Inferior parietal cortex (tissue), 1 donor: ENCODE measurements at regions not wholly inside any gene's neighbourhood (a gene's known extent, or its start where the extent isn't known, plus 50 kb on each side); places are given as distances from the start of the nearest gene placed in this dataset.

Experiments used
- DNase-seq: peaks from one replicate; pipeline ENCODE4 v3.0.0-alpha.2; 2016; ENCODE audit errors: extremely low spot score

DNA sequence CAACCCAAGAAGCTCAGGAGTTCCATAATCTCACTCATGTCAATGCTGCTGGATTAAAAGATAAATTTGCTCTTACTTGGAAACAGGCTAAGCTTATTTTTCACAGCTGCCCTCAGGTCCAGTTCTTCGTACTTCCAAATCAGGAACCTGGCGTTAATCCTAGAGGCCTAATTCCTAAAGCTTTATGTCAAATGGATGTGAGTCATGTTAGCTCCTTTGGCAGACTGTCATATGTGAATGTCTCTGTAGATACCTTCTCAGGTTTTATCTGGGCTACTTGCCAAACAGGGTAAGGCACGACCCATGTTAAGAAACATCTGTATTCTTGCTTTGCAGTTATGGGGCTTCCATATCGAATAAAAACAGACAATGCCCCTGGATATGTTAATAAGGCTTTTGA, 504.6 kb downstream of the ALG10 start:
- no peak for DNase-seq

DNA sequence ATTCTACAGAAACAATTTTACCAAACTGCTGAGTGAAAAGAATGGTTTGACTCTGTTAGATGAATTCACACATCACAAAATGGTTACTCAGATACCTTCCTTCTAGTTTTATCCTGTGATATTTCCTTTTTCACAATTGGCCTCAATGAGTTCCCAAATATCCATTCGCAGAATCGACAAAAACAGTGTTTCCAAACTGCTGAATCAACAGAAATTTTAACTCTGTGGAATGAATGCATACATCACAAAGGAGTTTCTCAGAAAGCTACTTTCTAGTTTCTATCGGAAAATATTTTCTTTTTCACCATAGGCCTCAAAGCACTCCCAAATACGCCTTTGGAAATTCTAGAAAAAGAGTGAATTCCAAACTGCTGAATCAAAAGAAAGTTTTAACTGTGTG, 525.0 kb downstream of the ALG10 start:
- DNase-seq: no peak

DNA sequence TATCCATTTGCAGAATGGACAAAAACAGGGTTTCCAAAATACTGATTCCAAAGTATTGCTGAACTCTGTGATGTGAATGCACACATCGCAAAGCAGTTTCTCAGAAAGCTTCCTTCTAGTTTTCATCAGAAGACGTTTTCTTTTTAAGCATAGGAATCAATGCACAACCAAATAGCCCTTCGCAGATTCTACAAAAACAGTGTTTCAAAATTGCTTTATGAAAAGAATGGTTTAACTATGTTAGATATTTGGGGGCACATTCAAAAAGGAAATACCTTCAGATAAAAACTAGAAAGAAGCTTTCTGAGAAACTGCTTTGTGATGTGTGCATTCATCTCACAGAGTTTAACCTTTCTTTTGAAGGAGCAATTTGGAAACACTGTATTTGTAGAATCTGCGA, 569.7 kb downstream of the ALG10 start:
- no peak for DNase-seq

DNA sequence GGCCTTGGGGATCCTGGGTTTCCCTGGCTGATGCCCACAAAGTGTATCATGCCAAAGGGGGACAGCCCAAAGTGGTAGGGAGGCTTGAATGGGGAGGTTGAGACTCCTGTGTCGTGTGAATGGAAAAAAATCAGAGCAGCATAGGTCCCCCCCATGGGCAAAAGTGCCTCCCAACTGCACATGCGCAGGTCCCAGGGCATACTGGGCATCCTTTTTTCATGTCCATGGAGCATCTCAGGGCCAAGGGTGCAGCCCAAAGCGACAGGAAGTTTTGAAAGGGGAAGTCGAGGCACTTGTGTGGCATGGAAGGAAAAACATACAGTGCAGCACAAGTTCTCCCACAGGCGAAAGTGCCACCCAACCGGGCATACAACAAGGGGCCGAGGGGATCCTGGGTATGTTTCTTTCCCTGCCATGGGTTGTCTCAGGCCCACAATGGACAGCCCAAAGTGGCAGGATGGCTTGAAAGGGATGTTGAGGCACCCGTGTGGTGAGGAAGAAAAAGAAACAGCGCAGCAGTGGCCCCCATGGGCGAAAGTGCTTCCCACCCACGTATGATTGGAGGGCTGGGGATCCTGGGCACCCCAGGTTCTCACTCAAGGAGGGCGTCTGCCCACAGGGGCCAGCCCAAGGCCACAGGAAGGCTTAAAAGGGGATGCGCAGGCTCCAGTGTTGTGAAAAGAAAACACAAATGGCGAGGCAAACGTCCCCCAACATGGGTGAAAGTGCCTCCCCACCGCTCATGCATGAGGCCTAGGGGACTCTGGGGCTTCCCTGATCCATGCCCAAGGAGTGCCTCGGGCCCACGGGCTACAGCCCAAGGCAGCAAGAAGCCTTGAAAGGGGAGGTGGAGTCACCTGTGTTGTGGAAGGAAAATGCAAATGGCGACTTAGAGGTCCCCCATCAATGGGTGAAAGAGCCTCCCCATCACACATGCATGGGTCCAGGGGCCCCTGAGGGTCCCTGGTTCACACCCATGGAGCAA, 573.7 kb downstream of the ALG10 start:
- no peak for DNase-seq

DNA sequence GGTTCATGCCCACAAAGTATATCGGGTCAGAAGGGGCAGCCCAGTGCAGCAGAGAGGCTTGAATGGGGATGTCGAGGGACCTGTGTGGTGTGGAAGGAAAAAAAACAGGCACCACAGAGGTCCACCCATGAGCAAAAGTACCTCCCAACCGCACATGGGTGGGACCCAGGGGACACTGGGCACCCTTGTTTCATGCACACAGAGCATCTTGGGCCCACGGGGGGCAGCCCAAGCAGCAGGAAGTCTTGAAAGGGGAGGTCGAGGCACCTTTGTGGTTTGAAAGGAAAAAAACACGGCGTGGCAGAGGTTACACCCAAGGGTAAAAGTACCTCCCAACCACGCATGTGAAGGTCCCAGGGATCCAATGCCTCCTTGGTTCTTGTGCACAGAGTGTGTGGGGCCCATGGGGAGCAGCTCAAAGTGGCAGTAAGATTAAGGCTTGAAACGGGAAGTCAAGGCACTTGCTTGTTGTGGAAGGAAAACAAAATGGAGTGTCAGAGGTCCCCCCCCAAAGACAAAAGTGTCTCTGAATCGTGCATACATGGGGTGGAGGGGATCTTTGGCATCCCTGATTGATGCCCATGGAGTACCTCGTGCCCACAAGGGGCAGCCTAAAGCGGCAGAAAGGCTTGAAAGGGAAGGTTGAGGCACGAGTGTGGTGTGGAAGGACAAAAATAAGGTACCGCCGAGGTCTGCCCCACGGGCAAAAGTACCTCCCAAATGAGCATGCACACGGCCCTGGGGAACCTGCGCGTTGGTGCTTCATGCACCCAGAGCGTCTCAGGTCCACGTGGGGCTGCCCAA, 575.5 kb downstream of the ALG10 start:
- DNase-seq: no peak

DNA sequence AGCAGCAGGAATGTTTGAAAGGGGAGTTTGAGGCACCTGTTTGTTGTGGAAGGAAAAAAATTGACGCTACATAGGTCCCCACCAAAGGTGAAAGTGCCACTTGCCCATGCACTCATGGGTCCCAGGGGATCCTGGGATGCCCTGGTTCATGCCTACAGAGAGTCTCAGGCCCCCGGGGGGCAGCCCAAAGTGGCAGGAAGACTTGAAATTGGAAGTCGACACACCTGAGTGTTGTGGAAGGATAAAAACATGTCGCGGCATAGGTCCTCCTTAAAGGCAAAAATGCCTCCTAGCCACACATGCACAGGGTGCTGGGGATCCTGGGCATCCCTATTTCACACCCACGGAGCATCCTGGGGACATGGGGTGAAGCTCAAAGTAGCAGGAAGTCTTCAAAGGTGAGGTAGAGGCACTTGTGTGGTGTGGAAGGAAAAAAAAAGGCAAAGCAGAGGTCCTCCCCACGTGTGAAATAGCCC, 576.1 kb downstream of the ALG10 start:
- DNase-seq: no peak

DNA sequence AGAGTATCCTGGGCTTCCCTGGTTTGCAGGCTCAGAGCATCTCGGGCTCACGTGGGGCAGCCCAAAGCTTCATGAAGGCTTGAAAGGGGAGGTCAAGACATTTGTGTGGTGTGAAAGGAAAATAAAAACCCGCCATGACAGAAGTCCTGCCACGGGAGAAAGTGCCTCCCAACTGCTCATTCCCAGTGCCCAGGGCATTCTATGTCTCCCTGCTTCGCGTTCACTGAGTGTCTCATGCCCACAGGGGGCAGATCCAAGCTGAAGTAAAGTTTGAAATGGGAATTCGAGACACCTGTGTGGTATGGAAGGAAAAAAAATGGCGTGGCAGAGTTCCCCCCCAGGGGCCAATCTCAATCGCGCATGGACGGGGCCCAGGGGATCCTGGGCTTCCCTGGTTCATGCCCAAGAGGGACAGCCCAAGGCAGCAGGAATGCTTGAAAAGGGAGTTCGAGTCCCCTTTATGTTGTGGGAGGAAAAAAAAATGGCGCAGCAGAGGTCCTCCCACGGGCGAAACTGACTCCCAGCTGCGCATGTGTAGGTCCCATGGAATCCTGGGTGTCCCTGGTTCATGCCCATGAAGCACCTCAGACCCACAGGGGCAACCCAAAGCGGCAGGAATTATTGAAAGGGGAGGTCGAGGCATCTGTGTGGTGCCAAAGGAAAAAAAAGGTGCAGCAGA, 576.7 kb downstream of the ALG10 start:
- DNase-seq: no peak

DNA sequence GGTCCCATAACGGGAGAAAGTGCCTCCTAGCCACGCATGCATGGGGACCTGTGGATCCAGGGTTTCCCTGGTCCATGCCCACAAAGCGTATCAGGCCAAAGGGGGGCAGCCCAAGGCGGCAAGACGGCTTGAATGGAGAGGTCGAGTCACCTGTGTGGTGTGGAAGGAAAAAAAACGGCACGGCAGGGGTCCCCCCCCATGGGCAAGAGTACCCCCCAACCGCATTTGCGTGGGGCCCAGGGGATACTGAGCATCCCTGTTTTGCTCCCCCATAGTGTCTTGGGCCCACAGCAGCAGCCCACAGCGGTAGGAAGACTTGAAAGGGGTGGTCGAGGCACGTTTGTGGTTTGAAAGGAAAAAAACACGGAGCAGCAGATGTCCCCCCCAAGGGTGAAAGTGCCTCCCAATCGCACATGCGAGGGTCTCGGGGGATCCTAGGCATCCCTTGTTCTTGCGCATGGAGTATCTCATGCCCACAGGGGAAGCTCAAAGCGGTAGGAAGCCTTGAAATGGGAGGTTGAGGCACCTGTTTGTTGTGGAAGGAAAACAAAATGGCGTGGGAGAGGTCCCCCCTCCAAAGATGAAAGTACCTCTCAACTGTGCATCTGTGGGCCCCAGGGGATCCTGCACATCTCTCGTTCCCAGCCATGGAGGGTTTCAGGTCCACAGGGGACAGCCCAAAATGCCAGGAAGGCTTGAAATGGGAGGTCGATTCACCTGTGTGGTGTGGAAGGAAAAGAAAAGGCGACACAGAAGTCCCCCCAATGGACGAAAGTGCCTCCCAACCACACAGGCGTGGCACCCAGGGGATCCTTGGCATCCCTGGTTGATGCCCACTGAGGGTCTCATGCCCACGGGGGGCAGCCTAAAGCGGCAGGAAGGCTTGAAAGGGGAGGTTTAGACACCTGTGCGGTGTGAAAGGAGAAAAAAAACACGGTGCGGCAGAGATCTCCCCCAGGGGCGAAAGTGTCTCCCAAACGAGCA, 577.5 kb downstream of the ALG10 start:
- no peak for DNase-seq

DNA sequence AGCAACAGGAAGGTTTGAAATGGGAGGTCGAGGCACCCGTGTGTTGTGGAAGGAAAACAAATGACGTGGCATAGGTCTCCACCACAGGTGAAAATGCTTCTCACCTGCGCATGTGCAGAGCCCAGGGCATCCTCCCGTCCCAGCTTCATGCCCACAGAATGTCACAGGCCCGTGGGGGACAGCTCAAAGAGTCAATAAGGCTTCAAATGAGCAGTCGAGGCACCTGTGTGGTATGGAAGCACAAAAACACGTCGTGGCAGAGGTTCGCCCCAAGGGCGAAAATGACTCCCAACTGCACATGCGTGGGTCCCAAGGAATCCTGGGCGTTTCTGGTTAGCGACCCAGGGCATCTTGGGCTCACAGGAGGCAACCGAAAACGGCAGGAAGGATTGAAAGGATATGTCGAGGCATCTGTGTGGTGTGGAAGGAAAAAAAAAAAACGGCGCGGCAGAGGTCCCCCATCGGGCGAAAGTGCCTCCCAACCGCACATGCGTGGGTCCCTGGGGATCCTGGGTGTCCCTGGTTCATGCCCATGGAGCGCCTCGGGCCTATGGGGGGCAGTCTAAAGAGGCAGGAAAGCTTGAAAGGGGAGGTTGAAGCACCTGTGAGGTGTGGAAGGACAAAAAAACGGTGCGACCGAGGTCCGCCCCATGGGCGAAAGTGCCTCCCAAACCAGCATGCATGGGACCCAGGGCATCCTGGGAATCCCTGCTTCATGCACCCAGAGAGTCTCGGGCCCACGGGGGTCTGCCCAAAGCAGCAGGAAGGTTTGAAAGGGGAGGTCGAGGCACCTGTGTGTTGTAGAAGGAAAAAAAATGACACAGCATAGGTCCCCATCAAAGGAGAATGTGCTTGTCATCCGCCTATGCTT, 578.5 kb downstream of the ALG10 start:
- no peak for DNase-seq

DNA sequence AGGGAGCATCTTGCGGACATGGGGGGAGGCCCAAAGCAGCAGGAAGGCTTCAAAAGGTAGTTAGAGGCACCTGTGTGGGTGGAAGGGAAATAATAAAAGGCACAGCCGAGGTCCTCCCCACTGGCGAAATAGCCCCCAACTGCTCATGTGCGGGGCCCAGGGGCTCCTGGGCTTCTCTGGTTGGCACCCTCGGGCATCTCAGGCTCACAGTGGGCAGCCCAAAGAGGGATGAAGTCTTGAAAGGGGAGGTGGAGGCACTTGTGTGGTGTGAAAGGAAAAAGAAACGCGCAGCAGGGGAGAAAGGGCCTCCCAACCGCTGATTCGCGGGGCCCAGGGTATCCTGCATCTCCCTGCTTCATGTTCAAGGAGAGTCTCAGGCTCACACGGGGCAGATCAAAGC, 579.4 kb downstream of the ALG10 start:
- no peak for DNase-seq

DNA sequence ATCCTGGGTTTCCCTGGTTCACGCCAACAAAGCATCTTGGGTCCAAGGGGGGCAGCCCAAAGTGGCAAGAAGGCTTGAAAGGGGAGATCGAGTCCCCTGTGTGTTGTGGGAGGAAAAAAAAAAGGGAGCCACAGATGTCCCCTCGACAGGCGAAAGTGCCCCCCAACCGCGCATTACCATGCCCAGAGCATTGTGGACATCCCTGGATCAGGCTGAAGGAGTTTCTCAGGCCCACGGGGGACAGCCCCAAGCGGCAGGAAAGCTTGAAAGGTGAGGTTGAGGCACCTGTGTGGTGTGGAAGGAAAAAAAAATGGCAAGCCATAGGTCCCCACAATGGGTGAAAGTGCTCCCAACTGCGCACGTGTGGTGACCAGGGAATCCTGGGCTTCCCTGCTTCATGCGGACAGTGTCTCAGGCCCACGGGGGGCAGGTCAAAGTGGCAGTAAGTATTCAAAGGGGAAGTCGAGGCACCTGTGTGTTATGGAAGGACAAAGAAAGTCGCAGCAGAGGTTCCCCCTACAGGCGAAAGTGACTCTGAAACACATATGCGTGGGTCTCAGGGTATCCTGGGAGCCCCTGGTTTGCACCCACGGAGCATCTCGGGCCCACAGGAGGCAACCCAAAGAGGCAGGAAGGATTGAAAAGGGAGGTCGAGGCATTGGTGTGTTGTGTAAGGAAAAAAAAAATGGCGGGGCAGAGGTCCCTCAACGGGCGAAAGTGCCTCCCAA, 580.1 kb downstream of the ALG10 start:
- no peak for DNase-seq

DNA sequence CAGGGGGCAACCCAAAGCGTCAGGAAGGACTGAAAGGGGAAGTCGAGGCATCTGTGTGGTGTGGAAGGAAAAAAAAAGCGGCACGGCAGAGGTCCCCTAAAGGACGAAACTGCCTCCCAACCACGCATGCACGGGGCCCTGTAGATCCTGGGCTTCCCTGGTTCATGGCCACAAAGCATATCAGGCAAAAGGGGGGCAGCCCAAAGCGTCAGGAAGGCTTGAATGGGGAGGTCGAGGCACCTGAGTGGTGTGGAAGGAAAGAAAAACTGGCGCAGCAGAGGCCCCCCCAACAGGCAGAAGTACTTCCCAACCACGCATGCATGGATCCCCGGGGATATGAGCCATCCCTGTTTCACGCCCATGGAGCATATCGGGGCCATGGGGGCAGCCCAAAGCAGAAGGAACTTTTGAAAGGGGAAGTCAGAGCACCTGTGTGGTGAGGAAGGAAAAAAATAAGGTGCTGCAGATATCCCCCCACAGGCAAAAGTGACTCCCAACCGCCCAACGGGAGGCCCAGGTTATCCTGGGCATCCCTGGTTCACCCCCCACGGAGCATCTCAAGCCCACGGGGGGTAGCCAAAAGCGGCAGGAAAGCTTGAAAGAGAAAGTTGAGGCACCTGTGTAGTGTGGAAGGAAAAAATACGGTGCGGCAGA, 581.2 kb downstream of the ALG10 start:
- DNase-seq: no peak

DNA sequence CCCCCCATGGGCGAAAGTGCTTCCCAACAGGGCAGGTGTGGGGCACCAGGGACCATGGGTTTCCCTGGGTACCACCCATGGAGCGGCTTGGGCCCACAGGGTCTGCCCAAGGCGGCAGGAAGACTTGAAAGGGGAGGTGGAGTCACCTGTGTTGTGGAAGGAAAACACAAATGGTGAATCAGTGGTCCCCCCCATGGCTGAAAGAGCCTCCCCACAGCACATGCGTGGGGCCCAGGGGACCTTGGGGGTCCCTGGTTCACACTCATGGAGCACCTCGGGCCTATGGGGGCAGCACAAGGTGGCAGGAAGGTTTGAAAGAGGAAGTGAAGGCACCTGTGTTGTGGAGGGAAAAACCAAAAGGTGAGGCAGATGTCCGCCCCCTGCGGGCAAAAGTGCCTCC, 581.9 kb downstream of the ALG10 start:
- DNase-seq: no peak

DNA sequence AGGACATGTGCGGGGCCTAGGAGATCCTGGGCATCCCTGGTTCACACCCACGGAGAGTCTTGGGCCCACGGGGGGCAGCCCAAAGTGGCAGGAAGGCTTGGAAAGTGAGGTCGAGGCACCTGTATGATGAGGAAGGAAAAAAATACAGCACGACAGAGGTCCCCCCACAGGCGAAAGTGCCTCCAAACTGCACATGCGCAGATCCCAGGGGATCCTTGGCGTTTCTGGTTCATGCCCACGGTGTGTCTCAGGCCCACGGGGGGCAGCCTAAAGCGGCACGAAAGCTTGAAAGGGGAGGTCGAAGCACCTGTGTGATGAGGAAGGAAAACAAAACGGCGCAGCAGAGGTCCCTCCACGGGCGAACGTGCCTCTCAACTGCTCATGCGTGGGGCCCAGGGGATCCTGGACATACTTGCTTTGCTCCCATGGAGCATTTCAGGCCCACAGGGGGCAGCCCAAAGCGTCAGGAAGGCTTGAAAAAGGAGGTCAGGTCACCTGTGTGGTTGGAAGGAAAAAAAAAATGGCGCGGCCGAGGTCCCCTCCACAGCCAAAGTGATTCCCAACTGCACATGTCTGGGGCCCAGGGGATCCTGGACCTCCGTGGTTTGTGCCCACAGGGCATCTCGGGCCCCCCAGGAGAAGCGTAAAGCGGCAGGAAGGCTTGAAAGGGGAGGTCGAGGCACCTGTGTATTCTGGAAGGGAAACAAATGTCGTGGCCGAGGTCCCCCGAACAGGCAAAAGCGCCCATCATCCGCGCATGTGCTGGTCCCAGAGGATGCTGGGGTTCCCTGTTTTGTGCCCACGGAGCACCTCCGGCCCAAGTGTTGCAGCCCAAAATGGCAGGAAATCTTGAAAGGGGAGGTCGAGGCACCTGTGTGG, 582.6 kb downstream of the ALG10 start:
- no peak for DNase-seq

DNA sequence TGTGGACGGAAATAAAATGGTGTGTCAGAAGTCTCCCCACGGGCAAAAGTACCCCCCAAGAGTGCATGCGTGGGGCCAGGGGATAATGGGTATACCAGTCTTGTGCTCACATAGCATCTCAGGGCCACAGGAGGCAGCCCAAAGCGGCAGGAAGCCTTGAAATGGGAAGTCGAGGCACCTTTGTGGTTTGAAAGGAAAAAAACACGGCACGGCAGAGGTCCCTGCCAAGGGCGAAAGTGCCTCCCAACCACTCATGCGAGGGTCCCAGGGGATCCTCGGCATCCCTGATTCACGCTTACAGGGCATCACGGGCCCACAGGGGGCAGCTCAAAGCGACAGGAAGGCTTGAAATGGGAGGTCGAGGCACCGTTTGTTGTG, 583.2 kb downstream of the ALG10 start:
- DNase-seq: no peak

DNA sequence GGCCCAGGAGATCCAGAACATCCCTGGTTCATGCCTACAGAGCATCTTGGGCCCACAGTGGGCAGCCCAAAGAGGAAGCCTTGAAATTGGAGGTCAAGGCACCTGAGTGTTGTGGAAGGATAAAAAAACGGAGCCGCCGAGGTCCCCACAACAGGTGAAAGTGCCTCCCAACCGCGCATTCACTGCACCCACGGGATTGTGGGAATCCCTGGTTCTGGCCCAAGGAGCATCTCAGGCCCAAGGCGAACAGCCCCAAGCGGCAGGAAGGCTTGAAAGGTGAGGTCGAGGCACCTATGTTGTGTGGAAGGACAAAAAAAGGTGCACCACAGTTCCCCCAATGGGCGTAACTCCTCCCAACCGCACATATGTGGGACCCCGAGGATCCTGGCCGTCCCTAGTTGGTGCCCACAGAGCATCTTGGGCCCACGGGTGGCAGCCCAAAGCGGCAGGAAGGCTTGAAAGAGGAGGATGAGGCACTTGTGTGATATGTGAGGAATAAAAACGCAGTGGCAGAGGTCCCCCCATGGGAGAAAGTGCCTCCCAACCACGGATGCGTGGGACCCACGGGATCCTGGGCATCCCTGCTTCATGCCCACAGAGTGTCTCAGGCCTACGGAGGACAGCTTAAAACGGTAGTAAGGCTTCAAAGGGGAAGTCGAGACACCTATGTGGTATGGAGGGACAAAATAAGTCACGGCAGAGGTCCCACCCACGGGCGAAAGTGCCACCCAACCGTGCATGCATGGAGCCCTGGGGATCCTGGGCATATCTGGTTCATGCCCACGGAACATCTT, 583.9 kb downstream of the ALG10 start:
- DNase-seq: no peak
